ENCODE measurements at regions not wholly inside any gene's neighbourhood (a gene's known extent, or its start where the extent isn't known, plus 50 kb on each side); places are given as distances from the start of the nearest gene placed in this dataset.

- Histone ChIP-seq H3K79me2 (ENCODE audit: control insufficient read depth, low read length) (no peaks in the 10 kb centered on the region), H3F3A (ENCODE audit: control insufficient read depth, insufficient read depth) (no peaks in the 10 kb centered on the region), H3K4me1 (ENCODE audit: control insufficient read depth, low read length) (no peaks in the 10 kb centered on the region), H3K36me3 (ENCODE audit: control insufficient read depth, low read length) (no peaks in the 10 kb centered on the region), H3K9me2 (replicated peaks; ENCODE audit: control insufficient read depth, low read length) (no peaks in the 10 kb centered on the region), H4K20me1 (ENCODE audit: control insufficient read depth, insufficient read depth, low read depth, low read length) (no peaks in the 10 kb centered on the region), H3K9me3 (ENCODE audit: control insufficient read depth, insufficient read depth, low read length) (no peaks in the 10 kb centered on the region), H3K4me2 (ENCODE audit: low read length) (no peak overlapping the region), H3K4me3 (ENCODE audit: low read length) (no peak overlapping the region), H3K27me3 (ENCODE audit: control insufficient read depth, low read length) (no peaks in the 10 kb centered on the region), H3K27ac (ENCODE audit: low read depth, low read length) (no peak overlapping the region)
- TF ChIP-seq, protein P1, sequence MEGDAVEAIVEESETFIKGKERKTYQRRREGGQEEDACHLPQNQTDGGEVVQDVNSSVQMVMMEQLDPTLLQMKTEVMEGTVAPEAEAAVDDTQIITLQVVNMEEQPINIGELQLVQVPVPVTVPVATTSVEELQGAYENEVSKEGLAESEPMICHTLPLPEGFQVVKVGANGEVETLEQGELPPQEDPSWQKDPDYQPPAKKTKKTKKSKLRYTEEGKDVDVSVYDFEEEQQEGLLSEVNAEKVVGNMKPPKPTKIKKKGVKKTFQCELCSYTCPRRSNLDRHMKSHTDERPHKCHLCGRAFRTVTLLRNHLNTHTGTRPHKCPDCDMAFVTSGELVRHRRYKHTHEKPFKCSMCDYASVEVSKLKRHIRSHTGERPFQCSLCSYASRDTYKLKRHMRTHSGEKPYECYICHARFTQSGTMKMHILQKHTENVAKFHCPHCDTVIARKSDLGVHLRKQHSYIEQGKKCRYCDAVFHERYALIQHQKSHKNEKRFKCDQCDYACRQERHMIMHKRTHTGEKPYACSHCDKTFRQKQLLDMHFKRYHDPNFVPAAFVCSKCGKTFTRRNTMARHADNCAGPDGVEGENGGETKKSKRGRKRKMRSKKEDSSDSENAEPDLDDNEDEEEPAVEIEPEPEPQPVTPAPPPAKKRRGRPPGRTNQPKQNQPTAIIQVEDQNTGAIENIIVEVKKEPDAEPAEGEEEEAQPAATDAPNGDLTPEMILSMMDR (IDR thresholded peaks at IDR 0.05; ENCODE audit: low read depth, low read length, poor library complexity, severe bottlenecking): no peak
- no peak for TF ChIP-seq EZH2phosphoT487 (IDR thresholded peaks at IDR 0.05; ENCODE audit: borderline replicate concordance, low read length)
Measured at GRCh38 chr5:121550989-121551388, 300.7 kb upstream of the FTMT start.

- TF ChIP-seq, protein P1 (IDR thresholded peaks at IDR 0.05; ENCODE audit: low read depth, low read length, poor library complexity, severe bottlenecking): no peak
- TF ChIP-seq EZH2phosphoT487 (IDR thresholded peaks at IDR 0.05; ENCODE audit: borderline replicate concordance, low read length): no peak
- Histone ChIP-seq H3K9me2 (replicated peaks; ENCODE audit: control insufficient read depth, low read length) (no peaks in the 10 kb centered on the region), H4K20me1 (ENCODE audit: control insufficient read depth, insufficient read depth, low read depth, low read length) (no peaks in the 10 kb centered on the region), H3K36me3 (ENCODE audit: control insufficient read depth, low read length) (no peaks in the 10 kb centered on the region), H3K4me3 (ENCODE audit: low read length) (no peak overlapping the region), H3K4me2 (ENCODE audit: low read length) (no peak overlapping the region), H3K9me3 (ENCODE audit: control insufficient read depth, insufficient read depth, low read length) (no peaks in the 10 kb centered on the region), H3K27ac (ENCODE audit: low read depth, low read length) (no peak overlapping the region), H3K4me1 (ENCODE audit: control insufficient read depth, low read length) (no peaks in the 10 kb centered on the region), H3K27me3 (ENCODE audit: control insufficient read depth, low read length) (no peaks in the 10 kb centered on the region), H3F3A (ENCODE audit: control insufficient read depth, insufficient read depth) (no peaks in the 10 kb centered on the region), H3K79me2 (ENCODE audit: control insufficient read depth, low read length) (no peaks in the 10 kb centered on the region)
Measured at GRCh38 chr5:121559832-121560231, 291.9 kb upstream of the FTMT start.

- no peaks in the 10 kb centered on the region for H3K9me3 ChIP-seq (ENCODE audit: control insufficient read depth, insufficient read depth, low read length)
- no peak overlapping the region for H3K4me2 ChIP-seq (ENCODE audit: low read length)
- no peak for TF ChIP-seq EZH2phosphoT487 (IDR thresholded peaks at IDR 0.05; ENCODE audit: borderline replicate concordance, low read length)
- TF ChIP-seq, protein P1 (IDR thresholded peaks at IDR 0.05; ENCODE audit: low read depth, low read length, poor library complexity, severe bottlenecking): no peak
- no peaks in the 10 kb centered on the region for H3K4me1 ChIP-seq (ENCODE audit: control insufficient read depth, low read length)
- H3K4me3 ChIP-seq (ENCODE audit: low read length): no peak overlapping the region
- H3K36me3 ChIP-seq (ENCODE audit: control insufficient read depth, low read length): no peaks in the 10 kb centered on the region
- H3K9me2 ChIP-seq (replicated peaks; ENCODE audit: control insufficient read depth, low read length): no peaks in the 10 kb centered on the region; the same call in 1 of the 2 replicates
- H4K20me1 ChIP-seq (ENCODE audit: control insufficient read depth, insufficient read depth, low read depth, low read length): no peaks in the 10 kb centered on the region
- H3F3A ChIP-seq (ENCODE audit: control insufficient read depth, insufficient read depth): no peaks in the 10 kb centered on the region
- H3K27ac ChIP-seq (ENCODE audit: low read depth, low read length): no peak overlapping the region
- H3K79me2 ChIP-seq (ENCODE audit: control insufficient read depth, low read length): no peaks in the 10 kb centered on the region
- H3K27me3 ChIP-seq (ENCODE audit: control insufficient read depth, low read length): no peaks in the 10 kb centered on the region
Measured at GRCh38 chr5:121572061-121572460, 279.6 kb upstream of the FTMT start.
